ENCODE measurements at regions not wholly inside any gene's neighbourhood (a gene's known extent, or its start where the extent isn't known, plus 50 kb on each side); places are given as distances from the start of the nearest gene placed in this dataset. TPM values are rescaled to one million over a fixed set of nuclear protein-coding genes. Genes with fewer than 3 reads are reported as not detected.
"Not testable (repeated sequence)": the region's sequence is repeated elsewhere in the genome, so short reads cannot be mapped to it uniquely, and the experiment has no call there.

DNA sequence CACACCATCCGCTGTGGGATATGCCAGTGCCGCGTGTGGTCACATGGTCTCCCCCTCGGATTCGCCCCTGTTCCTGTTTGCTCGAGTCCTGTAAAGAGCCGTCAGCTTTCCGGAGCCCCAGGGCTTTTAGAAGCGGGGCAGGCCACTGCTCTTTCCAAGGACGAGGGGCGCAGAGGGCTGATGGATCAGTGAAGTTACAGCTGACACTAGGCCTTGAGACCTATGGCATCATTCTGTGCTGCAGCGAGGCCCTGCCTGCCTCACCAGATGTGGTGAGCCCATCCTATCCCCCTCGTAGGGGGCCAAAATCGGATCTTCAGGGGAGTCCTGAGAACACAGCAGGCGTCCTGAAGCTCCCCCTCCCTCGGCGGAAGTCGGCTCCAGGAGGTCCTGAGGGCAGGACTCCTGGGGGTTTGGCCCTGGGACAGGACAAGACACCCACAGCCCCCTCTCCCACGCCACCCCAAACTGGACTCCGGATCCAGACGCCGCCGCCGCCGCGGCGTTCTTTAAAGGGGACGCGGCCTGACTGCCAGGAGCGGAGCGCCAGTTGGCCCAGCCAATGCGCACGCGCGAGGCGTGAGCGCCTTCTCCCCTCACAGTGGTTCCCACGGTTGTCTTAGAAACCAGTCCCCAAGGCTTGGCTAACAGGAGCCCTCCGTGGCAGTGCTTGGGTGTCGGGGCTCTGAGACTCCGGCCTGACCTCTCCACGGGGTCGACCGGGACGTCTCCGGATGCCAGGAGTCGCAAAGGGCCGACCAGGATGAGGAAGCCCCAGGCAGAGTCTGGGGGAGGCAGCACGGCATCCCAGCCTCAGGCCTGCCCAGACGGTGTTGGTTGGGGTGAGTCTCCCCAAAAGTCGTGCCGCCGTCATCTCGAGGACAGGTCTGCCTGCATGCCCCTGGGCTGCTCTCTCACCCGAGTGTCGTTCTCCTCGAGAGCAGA, 371.7 kb downstream of the ZNF716 start:
- intact Hi-C loops (cut with DNase I), result no loop called here
- DNase-seq (ENCODE audit: extremely low spot score in 2 of 2), result no peak
- TF ChIP-seq POLR2AphosphoS5 (IDR thresholded peaks at IDR 0.05; ENCODE audit: insufficient read depth in 1 of 2, low read depth in 1 of 2), result no peak
- TF ChIP-seq, protein P1, sequence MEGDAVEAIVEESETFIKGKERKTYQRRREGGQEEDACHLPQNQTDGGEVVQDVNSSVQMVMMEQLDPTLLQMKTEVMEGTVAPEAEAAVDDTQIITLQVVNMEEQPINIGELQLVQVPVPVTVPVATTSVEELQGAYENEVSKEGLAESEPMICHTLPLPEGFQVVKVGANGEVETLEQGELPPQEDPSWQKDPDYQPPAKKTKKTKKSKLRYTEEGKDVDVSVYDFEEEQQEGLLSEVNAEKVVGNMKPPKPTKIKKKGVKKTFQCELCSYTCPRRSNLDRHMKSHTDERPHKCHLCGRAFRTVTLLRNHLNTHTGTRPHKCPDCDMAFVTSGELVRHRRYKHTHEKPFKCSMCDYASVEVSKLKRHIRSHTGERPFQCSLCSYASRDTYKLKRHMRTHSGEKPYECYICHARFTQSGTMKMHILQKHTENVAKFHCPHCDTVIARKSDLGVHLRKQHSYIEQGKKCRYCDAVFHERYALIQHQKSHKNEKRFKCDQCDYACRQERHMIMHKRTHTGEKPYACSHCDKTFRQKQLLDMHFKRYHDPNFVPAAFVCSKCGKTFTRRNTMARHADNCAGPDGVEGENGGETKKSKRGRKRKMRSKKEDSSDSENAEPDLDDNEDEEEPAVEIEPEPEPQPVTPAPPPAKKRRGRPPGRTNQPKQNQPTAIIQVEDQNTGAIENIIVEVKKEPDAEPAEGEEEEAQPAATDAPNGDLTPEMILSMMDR (IDR thresholded peaks at IDR 0.05), result no peak
- TF ChIP-seq POLR2A (IDR thresholded peaks at IDR 0.05), result no peak
- no peak overlapping the region for H3K27ac ChIP-seq
- no peak overlapping the region for H3K4me3 ChIP-seq
- no peaks in the 10 kb centered on the region for H3K9me3 ChIP-seq
- no peaks in the 10 kb centered on the region for H3K4me1 ChIP-seq
- no peaks in the 10 kb centered on the region for H3K27me3 ChIP-seq
- H3K36me3 ChIP-seq, result no peaks in the 10 kb centered on the region

GRCh38 chr7:57826548-57826947, 376.6 kb downstream of the ZNF716 start:
- intact Hi-C loops (cut with DNase I), result not testable (repeated sequence)

DNA sequence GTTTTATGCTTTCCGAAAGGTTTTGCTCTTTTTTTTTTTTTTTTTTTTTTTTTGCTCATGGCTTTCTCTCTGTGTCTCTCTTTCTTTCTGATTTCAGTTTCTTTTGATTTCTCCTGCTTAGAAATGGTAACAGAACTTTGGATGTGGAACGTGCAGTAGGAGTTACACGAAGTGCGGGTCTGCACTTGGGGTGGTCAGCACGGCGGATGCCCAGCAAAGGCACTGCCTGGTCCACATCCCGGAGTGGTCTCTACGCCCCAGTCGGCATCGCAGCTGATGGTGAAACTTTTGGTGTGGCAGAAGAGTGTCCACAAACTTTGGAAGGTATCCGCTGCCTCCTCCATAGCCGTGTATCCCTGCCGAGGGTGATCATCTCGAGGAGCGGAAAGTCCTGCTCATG, 385.2 kb downstream of the ZNF716 start:
- intact Hi-C loops (cut with DNase I); H3K27me3 ChIP-seq; DNase-seq (ENCODE audit: extremely low spot score in 2 of 2); H3K27ac ChIP-seq; H3K4me1 ChIP-seq; H3K4me3 ChIP-seq; H3K9me3 ChIP-seq; H3K36me3 ChIP-seq: not testable (repeated sequence)

More at GRCh38 chr7:57826548-57826947, 376.6 kb downstream of the ZNF716 start:
- H3K9me3 ChIP-seq; H3K27ac ChIP-seq; H3K36me3 ChIP-seq; DNase-seq (ENCODE audit: extremely low spot score in 2 of 2); H3K27me3 ChIP-seq; H3K4me1 ChIP-seq; H3K4me3 ChIP-seq: not testable (repeated sequence)

DNA sequence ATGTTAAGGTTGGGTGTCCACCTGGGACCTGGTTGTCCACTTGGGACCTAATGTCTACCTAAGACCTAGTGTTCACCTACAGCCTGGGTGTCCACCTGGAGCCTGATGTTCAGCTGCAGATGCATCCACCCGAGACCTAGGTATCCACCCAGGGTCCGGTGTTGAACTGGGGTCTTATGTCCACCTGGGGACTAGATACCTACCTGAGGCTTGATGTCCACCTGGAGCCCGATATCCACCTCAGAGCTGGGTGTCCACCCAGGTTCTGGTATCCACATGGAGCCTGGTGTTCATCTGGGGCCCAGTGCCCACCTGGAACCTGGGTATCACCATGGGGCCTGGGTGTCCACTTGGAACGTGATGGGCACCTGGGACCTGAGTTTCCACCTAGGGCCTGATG, 389.2 kb downstream of the ZNF716 start:
- H3K4me1 ChIP-seq; intact Hi-C loops (cut with DNase I); H3K4me3 ChIP-seq; H3K36me3 ChIP-seq; H3K27me3 ChIP-seq; H3K27ac ChIP-seq; H3K9me3 ChIP-seq; DNase-seq (ENCODE audit: extremely low spot score in 2 of 2): not testable (repeated sequence)

GRCh38 chr7:57867884-57868701, 418.1 kb downstream of the ZNF716 start:
- peak overlapping the region; percentile 22 to 40 for H3K4me3 ChIP-seq
- H3K36me3 ChIP-seq, result no peaks in the 10 kb centered on the region
- no peaks in the 10 kb centered on the region for H3K27me3 ChIP-seq
- TF ChIP-seq POLR2A (IDR thresholded peaks at IDR 0.05), result no peak
- TF ChIP-seq, protein P1 (IDR thresholded peaks at IDR 0.05), result no peak
- TF ChIP-seq POLR2AphosphoS5 (IDR thresholded peaks at IDR 0.05; ENCODE audit: insufficient read depth in 1 of 2, low read depth in 1 of 2), result no peak
- DNase-seq (ENCODE audit: extremely low spot score in 2 of 2), result peak in 1 of 2 donors; percentile 79
- intact Hi-C loops (cut with DNase I), result no loop called here
- no peaks in the 10 kb centered on the region for H3K4me1 ChIP-seq
- H3K9me3 ChIP-seq, result no peaks in the 10 kb centered on the region
- peak overlapping the region; percentile 43 for H3K27ac ChIP-seq

GRCh38 chr7:57868771-57869483, 418.9 kb downstream of the ZNF716 start:
- TF ChIP-seq POLR2A (IDR thresholded peaks at IDR 0.05), result no peak
- H3K27me3 ChIP-seq, result no peaks in the 10 kb centered on the region
- intact Hi-C loops (cut with DNase I), result no loop called here
- H3K36me3 ChIP-seq, result no peaks in the 10 kb centered on the region
- no peaks in the 10 kb centered on the region for H3K4me1 ChIP-seq
- peak overlapping the region in 1 of 2 donors; percentile 40 for H3K4me3 ChIP-seq
- peak in 1 of 2 donors; percentile 87 for DNase-seq (ENCODE audit: extremely low spot score in 2 of 2)
- H3K27ac ChIP-seq, result peak overlapping the region; percentile 43
- H3K9me3 ChIP-seq, result no peaks in the 10 kb centered on the region

Small RNA genes lying in the stretch of these regions (small RNA-seq; reads per million reads assigned to genes)
- gene AC023141.11 (not detected), gene AC023141.12 (not detected), gene AC023141.8 (not detected)
